ENCODE measurements at regions not wholly inside any gene's neighbourhood (a gene's known extent, or its start where the extent isn't known, plus 50 kb on each side); places are given as distances from the start of the nearest gene placed in this dataset.

DNA sequence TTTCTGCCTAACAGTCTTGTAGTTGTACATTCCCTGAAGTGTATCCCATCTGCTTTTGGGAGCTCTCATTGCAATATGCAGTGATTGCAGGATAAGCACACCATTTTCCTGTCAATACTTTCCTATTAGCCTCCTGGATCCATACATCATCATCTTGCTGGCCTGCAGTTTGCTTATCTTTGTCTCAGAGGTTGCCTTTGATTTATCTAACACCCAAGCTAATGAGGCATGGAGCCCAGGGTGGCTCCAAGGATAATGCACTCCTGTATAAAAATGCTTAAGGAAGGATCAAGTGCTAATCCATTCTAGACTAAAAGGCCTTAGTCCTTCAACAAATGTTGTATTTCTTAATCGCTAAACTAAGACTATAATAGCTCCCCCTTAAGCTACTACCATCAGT lies 161.6 kb upstream of the OBI1 start:
- TF ChIP-seq, protein P1, sequence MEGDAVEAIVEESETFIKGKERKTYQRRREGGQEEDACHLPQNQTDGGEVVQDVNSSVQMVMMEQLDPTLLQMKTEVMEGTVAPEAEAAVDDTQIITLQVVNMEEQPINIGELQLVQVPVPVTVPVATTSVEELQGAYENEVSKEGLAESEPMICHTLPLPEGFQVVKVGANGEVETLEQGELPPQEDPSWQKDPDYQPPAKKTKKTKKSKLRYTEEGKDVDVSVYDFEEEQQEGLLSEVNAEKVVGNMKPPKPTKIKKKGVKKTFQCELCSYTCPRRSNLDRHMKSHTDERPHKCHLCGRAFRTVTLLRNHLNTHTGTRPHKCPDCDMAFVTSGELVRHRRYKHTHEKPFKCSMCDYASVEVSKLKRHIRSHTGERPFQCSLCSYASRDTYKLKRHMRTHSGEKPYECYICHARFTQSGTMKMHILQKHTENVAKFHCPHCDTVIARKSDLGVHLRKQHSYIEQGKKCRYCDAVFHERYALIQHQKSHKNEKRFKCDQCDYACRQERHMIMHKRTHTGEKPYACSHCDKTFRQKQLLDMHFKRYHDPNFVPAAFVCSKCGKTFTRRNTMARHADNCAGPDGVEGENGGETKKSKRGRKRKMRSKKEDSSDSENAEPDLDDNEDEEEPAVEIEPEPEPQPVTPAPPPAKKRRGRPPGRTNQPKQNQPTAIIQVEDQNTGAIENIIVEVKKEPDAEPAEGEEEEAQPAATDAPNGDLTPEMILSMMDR (IDR thresholded peaks at IDR 0.05; ENCODE audit: low read depth, low read length, poor library complexity, severe bottlenecking), result no peak
- no peak for TF ChIP-seq EZH2phosphoT487 (IDR thresholded peaks at IDR 0.05; ENCODE audit: borderline replicate concordance, low read length)
